ENCODE measurements at regions not wholly inside any gene's neighbourhood (a gene's known extent, or its start where the extent isn't known, plus 50 kb on each side); places are given as distances from the start of the nearest gene placed in this dataset.

DNA sequence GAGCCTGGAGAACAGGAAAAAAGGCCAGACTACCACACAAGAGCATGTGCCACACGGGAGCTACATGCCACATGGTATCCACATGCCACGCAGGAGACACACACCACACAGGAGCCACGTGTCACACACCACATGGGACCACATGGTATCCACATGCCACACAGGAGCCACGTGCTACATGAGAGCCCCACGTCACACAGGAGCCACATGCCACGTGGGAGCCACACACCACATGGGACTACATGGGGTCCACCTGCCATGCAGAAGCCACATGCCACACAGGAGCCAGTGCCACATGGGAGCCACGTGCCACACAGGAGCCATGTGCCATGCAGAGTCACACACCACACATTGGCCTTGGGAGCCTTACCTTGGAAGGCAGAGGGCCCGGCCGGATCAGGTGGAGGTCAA lies 244.4 kb upstream of the PPP2R2D start:
- TF ChIP-seq POLR2A (IDR thresholded peaks at IDR 0.05; ENCODE audit: low read depth, low read length) = no peak
- DNase-seq (ENCODE audit: insufficient read length, low spot score) = no peak
- FAIRE-seq = no peak

GRCh38 chr10:131657318-131657984 lies 243.4 kb upstream of the PPP2R2D start:
- DNase-seq (ENCODE audit: insufficient read length, low spot score) (no peak), FAIRE-seq (no peak)
- TF ChIP-seq POLR2A (IDR thresholded peaks at IDR 0.05; ENCODE audit: low read depth, low read length) = no peak

GRCh38 chr10:131657985-131658330 lies 242.8 kb upstream of the PPP2R2D start:
- DNase-seq (ENCODE audit: insufficient read length, low spot score) = no peak
- no peak for FAIRE-seq
- no peak for TF ChIP-seq POLR2A (IDR thresholded peaks at IDR 0.05; ENCODE audit: low read depth, low read length)

- FAIRE-seq (no peak), DNase-seq (ENCODE audit: insufficient read length, low spot score) (no peak)
- TF ChIP-seq POLR2A (IDR thresholded peaks at IDR 0.05; ENCODE audit: low read depth, low read length) = no peak
Measured at GRCh38 chr10:131658476-131659110, 242.2 kb upstream of the PPP2R2D start.

DNA sequence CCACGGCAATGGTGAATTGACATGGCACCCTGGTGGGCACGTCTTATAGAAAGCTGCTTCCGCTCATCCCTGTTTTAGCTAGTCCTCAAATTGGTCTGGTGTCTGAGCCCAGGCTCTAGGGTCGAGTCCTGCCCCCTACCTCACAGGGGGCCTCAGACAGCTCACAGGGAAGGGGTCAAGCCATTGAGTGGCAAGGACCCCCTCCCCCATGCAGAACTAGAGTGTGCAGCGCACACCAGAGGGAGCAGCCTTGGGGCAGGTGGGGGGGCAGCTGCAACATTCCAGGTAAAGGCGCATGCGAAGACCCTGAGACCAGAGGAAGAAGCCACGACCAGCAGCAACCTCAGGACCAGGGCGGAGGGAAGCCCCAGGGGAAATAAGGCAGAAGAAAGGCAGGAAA lies 240.4 kb upstream of the PPP2R2D start:
- TF ChIP-seq POLR2A (IDR thresholded peaks at IDR 0.05; ENCODE audit: low read depth, low read length) = no peak
- FAIRE-seq (no peak), DNase-seq (ENCODE audit: insufficient read length, low spot score) (no peak)

DNA sequence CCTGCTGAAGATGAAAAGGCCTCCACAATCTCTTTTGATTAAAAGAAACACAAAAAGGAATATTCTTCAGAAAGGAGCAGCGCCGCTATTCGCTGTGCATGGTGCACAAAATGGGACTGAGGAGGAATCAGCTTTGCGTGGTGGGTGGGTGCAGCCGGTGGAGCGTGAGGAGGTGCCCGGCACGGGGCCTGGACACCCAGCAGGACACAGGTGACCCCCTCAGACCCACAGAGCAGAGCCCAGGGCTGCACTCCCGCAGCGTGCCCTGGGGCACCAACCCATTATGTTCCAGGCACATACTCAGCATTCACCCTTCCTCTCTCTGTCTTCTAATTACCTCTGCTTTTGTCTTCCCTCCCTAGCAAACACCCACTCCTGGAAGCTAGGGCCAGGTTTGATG lies 238.0 kb upstream of the PPP2R2D start:
- no peak for TF ChIP-seq POLR2A (IDR thresholded peaks at IDR 0.05; ENCODE audit: low read depth, low read length)
- FAIRE-seq (no peak), DNase-seq (ENCODE audit: insufficient read length, low spot score) (no peak)

GRCh38 chr10:131663351-131663750 lies 237.5 kb upstream of the PPP2R2D start:
- FAIRE-seq = no peak
- no peak for TF ChIP-seq POLR2A (IDR thresholded peaks at IDR 0.05; ENCODE audit: low read depth, low read length)
- no peak for DNase-seq (ENCODE audit: insufficient read length, low spot score)

DNA sequence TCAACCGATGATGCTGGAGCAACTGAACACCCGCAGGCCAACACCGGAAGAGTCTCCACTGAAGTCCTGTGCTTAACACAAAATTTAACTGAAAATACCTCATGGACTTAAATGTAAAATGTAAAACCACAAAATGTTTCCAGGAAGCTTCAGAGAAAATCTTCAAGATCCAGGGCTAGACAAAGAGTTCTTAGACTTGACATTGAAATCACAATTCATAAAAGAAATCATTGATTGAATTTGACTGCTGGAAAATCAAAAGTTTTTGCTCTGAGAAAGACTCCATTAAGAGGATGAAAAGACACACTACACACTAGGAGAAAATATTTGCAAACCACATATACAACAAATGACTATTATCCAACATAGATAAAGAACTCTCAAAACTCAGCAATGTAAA lies 234.7 kb upstream of the PPP2R2D start:
- no peak for TF ChIP-seq POLR2A (IDR thresholded peaks at IDR 0.05; ENCODE audit: low read depth, low read length)
- no peak for FAIRE-seq
- DNase-seq (ENCODE audit: insufficient read length, low spot score) = no peak

DNA sequence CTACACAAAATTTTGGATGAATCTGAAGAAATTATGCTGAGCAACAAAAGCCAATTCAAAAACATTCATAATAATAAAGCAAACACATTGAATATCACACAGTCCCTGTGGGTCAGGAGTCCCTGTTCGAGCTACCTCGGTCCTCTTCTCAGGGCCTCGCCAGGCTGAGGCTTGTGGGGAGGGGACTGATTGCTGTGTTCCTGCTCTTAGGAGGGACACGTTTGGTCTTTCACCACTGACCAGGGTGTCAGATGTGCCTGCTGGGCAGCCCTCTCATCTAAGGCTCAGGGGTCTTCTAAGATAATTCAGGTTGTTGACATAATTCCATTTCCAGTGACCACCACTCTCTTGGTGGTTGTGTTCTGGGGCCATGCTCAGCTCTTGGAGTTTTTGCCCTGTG lies 233.8 kb upstream of the PPP2R2D start:
- no peak for DNase-seq (ENCODE audit: insufficient read length, low spot score)
- TF ChIP-seq POLR2A (IDR thresholded peaks at IDR 0.05; ENCODE audit: low read depth, low read length) = no peak
- no peak for FAIRE-seq

- TF ChIP-seq POLR2A (IDR thresholded peaks at IDR 0.05; ENCODE audit: low read depth, low read length) = no peak
- no peak for DNase-seq (ENCODE audit: insufficient read length, low spot score)
Measured at GRCh38 chr10:131667561-131667960, 233.2 kb upstream of the PPP2R2D start.

GRCh38 chr10:131668903-131669302 lies 231.9 kb upstream of the PPP2R2D start:
- DNase-seq (ENCODE audit: insufficient read length, low spot score) (no peak), FAIRE-seq (no peak)
- TF ChIP-seq POLR2A (IDR thresholded peaks at IDR 0.05; ENCODE audit: low read depth, low read length) = no peak

More at GRCh38 chr10:131667561-131667960, 233.2 kb upstream of the PPP2R2D start:
- no peak for FAIRE-seq

DNA sequence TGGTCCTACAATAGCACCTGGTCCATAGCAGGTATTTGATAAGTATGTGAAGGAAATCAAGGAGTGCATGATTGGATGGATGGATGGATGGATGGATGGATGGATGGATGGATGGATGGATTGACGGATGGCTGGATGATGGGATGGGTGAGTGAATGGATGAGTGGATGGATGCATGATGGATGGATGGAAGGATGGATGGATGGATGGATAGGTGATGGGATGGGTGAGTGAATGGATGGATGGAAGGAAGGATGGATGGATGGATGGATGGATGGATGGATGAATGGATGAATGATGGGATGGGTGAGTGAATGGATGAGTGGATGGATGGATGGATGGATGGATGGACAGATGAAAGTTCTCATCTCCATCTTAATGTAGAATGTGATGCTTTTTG lies 231.0 kb upstream of the PPP2R2D start:
- DNase-seq (ENCODE audit: insufficient read length, low spot score) = no peak
- no peak for FAIRE-seq
- TF ChIP-seq POLR2A (IDR thresholded peaks at IDR 0.05; ENCODE audit: low read depth, low read length) = no peak

- no peak for TF ChIP-seq POLR2A (IDR thresholded peaks at IDR 0.05; ENCODE audit: low read depth, low read length)
- FAIRE-seq (no peak), DNase-seq (ENCODE audit: insufficient read length, low spot score) (no peak)
Measured at GRCh38 chr10:131670341-131670740, 230.5 kb upstream of the PPP2R2D start.

DNA sequence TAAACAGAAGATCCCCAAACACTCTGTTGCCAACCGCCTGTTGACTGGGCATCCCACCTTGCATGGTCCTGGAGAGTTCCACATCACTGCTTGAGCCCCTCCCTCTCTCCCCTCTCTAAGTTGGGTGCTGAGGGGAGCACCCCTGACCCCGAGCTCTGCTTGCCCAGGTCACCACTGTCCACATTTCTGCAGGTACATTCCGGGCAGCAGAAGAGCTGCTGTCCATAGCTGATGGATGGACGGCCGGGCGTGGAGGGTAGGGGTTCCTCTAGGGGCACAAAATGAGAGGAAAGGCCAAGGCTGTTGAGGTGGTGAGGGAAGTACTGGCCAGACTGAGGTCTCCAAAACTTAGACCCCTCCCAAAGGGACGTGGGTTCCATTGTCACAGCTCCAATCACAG lies 227.4 kb upstream of the PPP2R2D start:
- no peak for DNase-seq (ENCODE audit: insufficient read length, low spot score)
- FAIRE-seq = no peak

DNA sequence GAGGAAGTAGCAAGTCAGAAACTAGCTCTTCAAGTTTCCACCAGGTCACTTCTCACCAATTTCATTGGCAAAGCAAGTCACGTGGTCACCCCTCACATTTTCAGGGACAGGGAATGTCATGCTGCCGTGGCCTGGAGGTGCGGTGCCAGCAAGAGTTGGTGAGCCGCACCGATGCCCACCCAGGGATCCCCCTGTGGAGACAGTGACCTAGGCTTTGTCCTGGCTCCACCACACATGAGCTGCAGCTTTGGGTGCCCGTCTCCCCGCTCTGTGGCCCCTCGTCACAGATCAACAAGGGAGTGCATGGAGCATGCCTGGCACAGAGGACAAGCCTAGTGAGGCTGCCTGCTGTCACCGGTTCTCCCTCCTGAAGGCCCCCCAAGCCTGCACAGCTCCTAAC lies 226.7 kb upstream of the PPP2R2D start:
- DNase-seq (ENCODE audit: insufficient read length, low spot score) (no peak), FAIRE-seq (no peak)
- no peak for TF ChIP-seq POLR2A (IDR thresholded peaks at IDR 0.05; ENCODE audit: low read depth, low read length)

More for the DNA sequence above, 227.4 kb upstream of the PPP2R2D start:
- no peak for TF ChIP-seq POLR2A (IDR thresholded peaks at IDR 0.05; ENCODE audit: low read depth, low read length)
